ENCODE measurements at regions not wholly inside any gene's neighbourhood (a gene's known extent, or its start where the extent isn't known, plus 50 kb on each side); places are given as distances from the start of the nearest gene placed in this dataset.

DNA sequence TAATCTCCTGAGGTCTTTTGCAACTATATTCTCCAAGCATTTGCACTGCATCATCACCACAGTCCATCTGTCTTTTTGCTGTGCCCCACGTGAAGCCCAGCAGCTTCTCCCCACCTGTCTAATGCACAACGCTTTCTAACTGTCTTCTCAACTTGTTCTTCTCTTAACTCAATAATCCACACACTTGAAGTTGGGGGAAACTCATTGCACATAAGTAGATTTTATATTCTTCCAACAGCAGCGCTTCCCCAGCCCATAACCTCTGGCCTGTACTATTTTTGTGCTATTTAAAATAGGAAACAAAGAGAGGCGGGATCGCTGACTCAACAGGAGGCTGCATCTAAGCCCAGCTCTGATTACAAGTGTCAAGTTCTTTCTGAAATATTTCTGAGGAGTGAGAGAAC, 226.7 kb downstream of the GXYLT1 start:
- no peak for TF ChIP-seq ZBTB7A (IDR thresholded peaks at IDR 0.05; ENCODE audit: low read depth)
- TF ChIP-seq CREB1 (IDR thresholded peaks at IDR 0.05; ENCODE audit: low read depth), result no peak
- TF ChIP-seq RAD21 (IDR thresholded peaks at IDR 0.05; ENCODE audit: low read depth), result 0 out of 2 replicates have a peak, but pooled peaks have one; percentile 12
- TF ChIP-seq TEAD4 (IDR thresholded peaks at IDR 0.05), result no peak
- 0 out of 2 replicates have a peak, but pooled peaks have one; percentile 19 for TF ChIP-seq TCF12 (IDR thresholded peaks at IDR 0.05; ENCODE audit: low read depth)
- TF ChIP-seq YY1 (IDR thresholded peaks at IDR 0.05; ENCODE audit: low read depth), result no peak
- TF ChIP-seq NFIC (IDR thresholded peaks at IDR 0.05), result no peak
- TF ChIP-seq FOXM1 (IDR thresholded peaks at IDR 0.05; ENCODE audit: borderline replicate concordance, low read depth), result 0 out of 2 replicates have a peak, but pooled peaks have one; percentile 17
- peak; percentile 64; the same call in 1 of the 2 replicates for TF ChIP-seq EP300 (IDR thresholded peaks at IDR 0.05; ENCODE audit: borderline replicate concordance)
- no peak for TF ChIP-seq TAF1 (IDR thresholded peaks at IDR 0.05; ENCODE audit: low read depth)
- TF ChIP-seq, protein P1, sequence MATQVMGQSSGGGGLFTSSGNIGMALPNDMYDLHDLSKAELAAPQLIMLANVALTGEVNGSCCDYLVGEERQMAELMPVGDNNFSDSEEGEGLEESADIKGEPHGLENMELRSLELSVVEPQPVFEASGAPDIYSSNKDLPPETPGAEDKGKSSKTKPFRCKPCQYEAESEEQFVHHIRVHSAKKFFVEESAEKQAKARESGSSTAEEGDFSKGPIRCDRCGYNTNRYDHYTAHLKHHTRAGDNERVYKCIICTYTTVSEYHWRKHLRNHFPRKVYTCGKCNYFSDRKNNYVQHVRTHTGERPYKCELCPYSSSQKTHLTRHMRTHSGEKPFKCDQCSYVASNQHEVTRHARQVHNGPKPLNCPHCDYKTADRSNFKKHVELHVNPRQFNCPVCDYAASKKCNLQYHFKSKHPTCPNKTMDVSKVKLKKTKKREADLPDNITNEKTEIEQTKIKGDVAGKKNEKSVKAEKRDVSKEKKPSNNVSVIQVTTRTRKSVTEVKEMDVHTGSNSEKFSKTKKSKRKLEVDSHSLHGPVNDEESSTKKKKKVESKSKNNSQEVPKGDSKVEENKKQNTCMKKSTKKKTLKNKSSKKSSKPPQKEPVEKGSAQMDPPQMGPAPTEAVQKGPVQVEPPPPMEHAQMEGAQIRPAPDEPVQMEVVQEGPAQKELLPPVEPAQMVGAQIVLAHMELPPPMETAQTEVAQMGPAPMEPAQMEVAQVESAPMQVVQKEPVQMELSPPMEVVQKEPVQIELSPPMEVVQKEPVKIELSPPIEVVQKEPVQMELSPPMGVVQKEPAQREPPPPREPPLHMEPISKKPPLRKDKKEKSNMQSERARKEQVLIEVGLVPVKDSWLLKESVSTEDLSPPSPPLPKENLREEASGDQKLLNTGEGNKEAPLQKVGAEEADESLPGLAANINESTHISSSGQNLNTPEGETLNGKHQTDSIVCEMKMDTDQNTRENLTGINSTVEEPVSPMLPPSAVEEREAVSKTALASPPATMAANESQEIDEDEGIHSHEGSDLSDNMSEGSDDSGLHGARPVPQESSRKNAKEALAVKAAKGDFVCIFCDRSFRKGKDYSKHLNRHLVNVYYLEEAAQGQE (IDR thresholded peaks at IDR 0.05; ENCODE audit: low read depth), result no peak
- no peak for TF ChIP-seq CEBPB (IDR thresholded peaks at IDR 0.05)

- TF ChIP-seq RAD21 (IDR thresholded peaks at IDR 0.05; ENCODE audit: low read depth) (no peak), CEBPB (IDR thresholded peaks at IDR 0.05) (no peak), USF1 (IDR thresholded peaks at IDR 0.05) (no peak), MAX (IDR thresholded peaks at IDR 0.05) (no peak), EP300 (IDR thresholded peaks at IDR 0.05; ENCODE audit: borderline replicate concordance) (no peak), TEAD4 (IDR thresholded peaks at IDR 0.05) (no peak), FOXM1 (IDR thresholded peaks at IDR 0.05; ENCODE audit: borderline replicate concordance, low read depth) (no peak), NFIC (IDR thresholded peaks at IDR 0.05) (no peak), TCF12 (IDR thresholded peaks at IDR 0.05; ENCODE audit: low read depth) (no peak), ZBTB7A (IDR thresholded peaks at IDR 0.05; ENCODE audit: low read depth) (no peak), TAF1 (IDR thresholded peaks at IDR 0.05; ENCODE audit: low read depth) (no peak), CREB1 (IDR thresholded peaks at IDR 0.05; ENCODE audit: low read depth) (no peak)
These were observed 227.5 kb downstream of the GXYLT1 start for GRCh38 chr12:41917181-41917580.

- TF ChIP-seq CEBPB (IDR thresholded peaks at IDR 0.05) (no peak), USF1 (IDR thresholded peaks at IDR 0.05) (no peak), EGR1 (IDR thresholded peaks at IDR 0.05) (no peak), TCF12 (IDR thresholded peaks at IDR 0.05; ENCODE audit: low read depth) (no peak), YY1 (IDR thresholded peaks at IDR 0.05; ENCODE audit: low read depth) (no peak), CREB1 (IDR thresholded peaks at IDR 0.05; ENCODE audit: low read depth) (no peak), ZBTB7A (IDR thresholded peaks at IDR 0.05; ENCODE audit: low read depth) (no peak), NFIC (IDR thresholded peaks at IDR 0.05) (no peak), MAX (IDR thresholded peaks at IDR 0.05) (no peak), EP300 (IDR thresholded peaks at IDR 0.05; ENCODE audit: borderline replicate concordance) (no peak)
- TF ChIP-seq, protein P1 (IDR thresholded peaks at IDR 0.05; ENCODE audit: low read depth), result no peak
These were observed 233.9 kb downstream of the GXYLT1 start for GRCh38 chr12:41910578-41911320.

DNA sequence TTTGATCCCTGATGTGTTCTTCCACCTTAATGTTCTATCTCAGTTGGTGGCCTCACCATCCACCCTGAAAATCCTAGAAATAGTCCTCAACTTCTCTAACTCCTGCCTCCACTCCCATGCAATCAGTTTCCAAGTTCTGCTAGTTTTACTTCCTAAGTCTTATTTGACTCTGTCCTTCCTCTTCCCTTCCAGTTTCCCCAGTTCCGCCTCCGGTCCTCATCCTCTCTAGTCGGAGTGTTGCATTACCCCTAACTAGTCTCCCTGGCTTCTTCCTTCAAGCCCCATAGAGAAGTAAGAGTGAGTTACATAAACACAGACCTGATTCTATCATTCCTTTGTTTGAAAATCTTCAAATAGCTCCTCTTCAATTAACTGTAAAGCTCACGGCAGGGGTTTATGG, 236.5 kb downstream of the GXYLT1 start:
- no peak for TF ChIP-seq TAF1 (IDR thresholded peaks at IDR 0.05; ENCODE audit: low read depth)
- no peak for TF ChIP-seq YY1 (IDR thresholded peaks at IDR 0.05; ENCODE audit: low read depth)
- no peak for TF ChIP-seq TEAD4 (IDR thresholded peaks at IDR 0.05)
- TF ChIP-seq FOXM1 (IDR thresholded peaks at IDR 0.05; ENCODE audit: borderline replicate concordance, low read depth), result no peak
- no peak for TF ChIP-seq ZBTB7A (IDR thresholded peaks at IDR 0.05; ENCODE audit: low read depth)
- TF ChIP-seq USF1 (IDR thresholded peaks at IDR 0.05), result no peak

DNA sequence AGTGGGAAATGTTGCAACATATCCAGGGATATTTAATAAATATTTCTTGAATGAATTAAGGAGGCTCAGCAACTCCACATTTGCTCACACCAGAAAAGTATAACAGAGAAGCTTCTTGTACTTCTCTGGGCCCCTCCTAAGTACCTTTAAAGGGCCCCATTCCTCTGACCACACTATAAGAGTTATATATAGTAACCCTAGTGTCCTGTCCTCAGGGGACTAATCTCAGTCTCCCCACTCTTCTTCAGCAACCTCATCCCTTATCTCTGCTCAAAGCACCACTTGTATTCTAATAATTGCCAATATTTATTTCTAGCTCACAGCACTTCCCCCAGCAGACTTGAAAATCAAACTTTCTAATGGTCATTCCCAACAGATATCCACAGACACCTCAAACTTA, 237.1 kb downstream of the GXYLT1 start:
- TF ChIP-seq NFIC (IDR thresholded peaks at IDR 0.05) (no peak), CEBPB (IDR thresholded peaks at IDR 0.05) (peak; percentile 71), RAD21 (IDR thresholded peaks at IDR 0.05; ENCODE audit: low read depth) (no peak)
- TF ChIP-seq, protein P1 (IDR thresholded peaks at IDR 0.05; ENCODE audit: low read depth), result no peak

Data from Ishikawa (cell line).